ENCODE measurements at regions not wholly inside any gene's neighbourhood (a gene's known extent, or its start where the extent isn't known, plus 50 kb on each side); places are given as distances from the start of the nearest gene placed in this dataset.

DNA sequence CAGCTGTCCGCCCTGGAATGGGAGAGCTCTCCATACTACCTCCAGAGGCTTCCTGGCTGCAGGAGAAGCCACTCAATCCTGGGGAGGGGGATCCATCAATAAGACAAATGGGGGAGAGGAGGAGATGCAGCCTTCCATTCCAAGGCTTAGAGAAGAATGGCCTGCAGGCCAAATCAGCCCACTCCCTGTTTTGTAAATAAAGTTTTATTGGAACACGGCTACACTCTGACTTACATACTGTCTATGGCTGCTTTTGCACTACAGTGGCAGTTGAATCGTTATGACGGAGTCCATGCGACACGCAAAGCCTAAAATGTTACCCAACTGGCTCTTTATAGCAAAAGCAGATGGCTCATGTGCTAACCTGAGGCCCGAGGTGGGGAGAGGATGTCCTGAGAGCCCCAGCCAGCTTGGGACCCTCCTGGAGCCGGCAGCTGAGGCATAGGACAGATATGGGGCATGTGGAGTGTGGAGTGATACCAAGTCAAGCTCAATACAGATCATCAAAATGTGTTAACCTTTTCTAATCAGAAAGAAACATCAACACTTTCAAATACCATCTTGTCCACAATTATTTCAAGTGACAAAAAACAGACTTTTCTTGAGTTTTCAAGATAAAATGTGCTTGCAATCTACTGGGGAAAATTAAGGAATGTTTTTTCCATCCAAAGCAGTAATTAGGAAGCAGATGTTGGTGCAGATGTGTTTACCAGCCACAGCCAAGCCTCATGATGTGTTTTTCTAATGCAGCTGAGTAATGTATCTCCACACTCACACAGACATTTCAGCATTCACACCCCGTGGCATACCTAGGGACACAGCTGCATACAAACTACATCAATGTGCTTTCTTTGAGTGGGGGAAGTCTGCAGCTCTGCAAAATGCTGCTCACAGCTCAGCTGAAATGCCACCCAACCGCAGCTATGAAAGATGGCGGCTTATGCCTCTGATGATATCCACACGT lies 181.6 kb downstream of the SHANK2 start:
- TF ChIP-seq, protein P1, sequence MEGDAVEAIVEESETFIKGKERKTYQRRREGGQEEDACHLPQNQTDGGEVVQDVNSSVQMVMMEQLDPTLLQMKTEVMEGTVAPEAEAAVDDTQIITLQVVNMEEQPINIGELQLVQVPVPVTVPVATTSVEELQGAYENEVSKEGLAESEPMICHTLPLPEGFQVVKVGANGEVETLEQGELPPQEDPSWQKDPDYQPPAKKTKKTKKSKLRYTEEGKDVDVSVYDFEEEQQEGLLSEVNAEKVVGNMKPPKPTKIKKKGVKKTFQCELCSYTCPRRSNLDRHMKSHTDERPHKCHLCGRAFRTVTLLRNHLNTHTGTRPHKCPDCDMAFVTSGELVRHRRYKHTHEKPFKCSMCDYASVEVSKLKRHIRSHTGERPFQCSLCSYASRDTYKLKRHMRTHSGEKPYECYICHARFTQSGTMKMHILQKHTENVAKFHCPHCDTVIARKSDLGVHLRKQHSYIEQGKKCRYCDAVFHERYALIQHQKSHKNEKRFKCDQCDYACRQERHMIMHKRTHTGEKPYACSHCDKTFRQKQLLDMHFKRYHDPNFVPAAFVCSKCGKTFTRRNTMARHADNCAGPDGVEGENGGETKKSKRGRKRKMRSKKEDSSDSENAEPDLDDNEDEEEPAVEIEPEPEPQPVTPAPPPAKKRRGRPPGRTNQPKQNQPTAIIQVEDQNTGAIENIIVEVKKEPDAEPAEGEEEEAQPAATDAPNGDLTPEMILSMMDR (IDR thresholded peaks at IDR 0.05; ENCODE audit: insufficient read depth, low read depth, low read length), result no peak
- no peak for TF ChIP-seq EZH2 (IDR thresholded peaks at IDR 0.05; ENCODE audit: insufficient read depth, low read length)
